G401.6 (cell line): ENCODE measurements at regions not wholly inside any gene's neighbourhood (a gene's known extent, or its start where the extent isn't known, plus 50 kb on each side); places are given as distances from the start of the nearest gene placed in this dataset.

ENCODE experiments used
- FAIRE-seq: peaks from 2 replicates; lab custom pipeline; 2012; peaks lifted over from hg19 to GRCh38; lab: Jason Lieb, UNC

- no peak for FAIRE-seq
Observed at GRCh38 chr10:123611243-123611642, 54.9 kb upstream of the GPR26 start.

GRCh38 chr10:123611876-123612275 is 54.3 kb upstream of the GPR26 start:
- FAIRE-seq, result no peak

GRCh38 chr10:123613346-123613850 is 52.8 kb upstream of the GPR26 start:
- FAIRE-seq, result no peak

- no peak for FAIRE-seq
Observed at GRCh38 chr10:123614888-123615287, 51.3 kb upstream of the GPR26 start.
